DOHH2 (cell line): ENCODE measurements at regions not wholly inside any gene's neighbourhood (a gene's known extent, or its start where the extent isn't known, plus 50 kb on each side); places are given as distances from the start of the nearest gene placed in this dataset.

ENCODE experiments used
- EZH2phosphoT487 ChIP-seq: fragments of 200-600 bp; sonication (generic); IDR thresholded peaks from 2 replicates; pipeline ENCODE4 v1.6.1; 2017; ENCODE audit warnings: borderline replicate concordance, mild to moderate bottlenecking, antibody characterized with exemption, low read length, moderate library complexity, mixed read lengths
- TF ChIP-seq, protein P1 (sequence below): fragments of 200-600 bp; sonication (generic); IDR thresholded peaks from one replicate; pipeline ENCODE4 v1.5.1; 2014; ENCODE audit warnings: antibody characterized with exemption, mild to moderate bottlenecking, low read depth, low read length; ENCODE audit not compliant: poor library complexity, severe bottlenecking

DNA sequence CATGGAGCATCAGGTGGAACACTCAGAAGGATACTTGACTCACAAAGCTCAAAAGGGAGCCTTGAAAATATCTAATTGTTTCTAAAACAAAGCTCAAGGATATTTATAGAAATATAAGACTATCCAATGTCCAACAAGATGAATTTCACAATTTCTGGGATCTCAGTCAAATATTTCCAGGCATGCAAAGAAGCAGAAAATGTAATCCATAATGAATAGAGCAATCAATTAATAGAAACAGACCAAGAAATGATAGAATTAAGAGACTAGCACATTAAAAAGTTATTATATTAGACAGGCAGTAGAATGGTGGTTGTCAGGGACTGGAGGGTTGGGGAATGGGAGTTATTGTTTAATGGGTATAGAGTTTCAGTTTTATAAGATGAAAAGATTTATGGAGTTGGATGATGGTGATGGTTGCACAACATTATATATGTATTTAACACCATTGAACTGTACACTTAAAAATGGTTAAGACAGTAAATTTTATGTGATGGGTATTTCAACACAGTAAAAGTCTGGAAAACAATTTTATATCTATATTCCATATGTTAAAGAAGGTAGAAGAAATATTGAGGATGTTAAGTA is 189.9 kb upstream of the PIEZO2 start:
- TF ChIP-seq, protein P1, sequence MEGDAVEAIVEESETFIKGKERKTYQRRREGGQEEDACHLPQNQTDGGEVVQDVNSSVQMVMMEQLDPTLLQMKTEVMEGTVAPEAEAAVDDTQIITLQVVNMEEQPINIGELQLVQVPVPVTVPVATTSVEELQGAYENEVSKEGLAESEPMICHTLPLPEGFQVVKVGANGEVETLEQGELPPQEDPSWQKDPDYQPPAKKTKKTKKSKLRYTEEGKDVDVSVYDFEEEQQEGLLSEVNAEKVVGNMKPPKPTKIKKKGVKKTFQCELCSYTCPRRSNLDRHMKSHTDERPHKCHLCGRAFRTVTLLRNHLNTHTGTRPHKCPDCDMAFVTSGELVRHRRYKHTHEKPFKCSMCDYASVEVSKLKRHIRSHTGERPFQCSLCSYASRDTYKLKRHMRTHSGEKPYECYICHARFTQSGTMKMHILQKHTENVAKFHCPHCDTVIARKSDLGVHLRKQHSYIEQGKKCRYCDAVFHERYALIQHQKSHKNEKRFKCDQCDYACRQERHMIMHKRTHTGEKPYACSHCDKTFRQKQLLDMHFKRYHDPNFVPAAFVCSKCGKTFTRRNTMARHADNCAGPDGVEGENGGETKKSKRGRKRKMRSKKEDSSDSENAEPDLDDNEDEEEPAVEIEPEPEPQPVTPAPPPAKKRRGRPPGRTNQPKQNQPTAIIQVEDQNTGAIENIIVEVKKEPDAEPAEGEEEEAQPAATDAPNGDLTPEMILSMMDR, result no peak
- TF ChIP-seq EZH2phosphoT487, result no peak
